K562 (cell line): ENCODE measurements at regions not wholly inside any gene's neighbourhood (a gene's known extent, or its start where the extent isn't known, plus 50 kb on each side); places are given as distances from the start of the nearest gene placed in this dataset.

Experiments
- ATAC-seq: fragments of 200-7000 bp; cut with Tn5 transposase; 3 replicates; pipeline ENCODE4 v1.9.1; 2020; ENCODE audit warnings: moderate library complexity
- BruUV-seq: library from RNA; stranded (reverse); fragments of 400-500 nt; replicated peaks from 2 replicates; lab custom pipeline; 2021; lab: Mats Ljungman, UMichigan
- CTCF ChIA-PET: fragments of 300-600 bp; formaldehyde crosslinking; extraction: SDS; loops from one replicate; lab custom pipeline; 2021; ENCODE audit warnings: low intra/inter-chr PET ratio; lab: Yijun Ruan, JAX
- POLR2A ChIA-PET: fragments of 300-600, 350-650 bp; sonication (Branson Sonifier 250); formaldehyde crosslinking; extraction: SDS; loops from one replicate; lab custom pipeline; 2021; ENCODE audit warnings: antibody characterized with exemption, inconsistent platforms; lab: Yijun Ruan, JAX
- DNase-seq, 4 experiments: peaks; one replicate each; pipeline versions ENCODE4 v3.0.0 to v3.0.0-alpha.2; 2011 to 2018; ENCODE audit warnings: low spot score in 3 of 4, mixed read lengths in 3 of 4; ENCODE audit errors: extremely low read depth in 1 of 4
- FAIRE-seq: peaks from 2 replicates; lab custom pipeline; 2011; peaks lifted over from hg19 to GRCh38; lab: Jason Lieb, UNC
- H2AFZ ChIP-seq: 2 replicates; pipeline ENCODE4 v1.6.0; 2011; ENCODE audit warnings: low read depth, low read length, control low read depth, inconsistent platforms
- H3K27ac ChIP-seq: fragments of 200-600 bp; 3 replicates; pipeline ENCODE4 v1.8.0; 2011; ENCODE audit warnings: low read depth, mild to moderate bottlenecking, control low read depth, inconsistent platforms, low read length, moderate library complexity, mixed read lengths; ENCODE audit errors: extremely low read depth
- H3K27me3 ChIP-seq, 2 experiments: fragments of 300-600 bp in 1 of 2; 2 replicates in 1 of 2; 3 replicates in 1 of 2; pipeline versions ENCODE4 v1.6.0 to v1.8.0; 2011; ENCODE audit warnings: inconsistent platforms in 2 of 2, low read length in 2 of 2, mild to moderate bottlenecking in 1 of 2, mixed read lengths in 1 of 2, moderate library complexity in 1 of 2; ENCODE audit not compliant: control insufficient read depth in 2 of 2, insufficient read depth in 2 of 2
- H3K36me3 ChIP-seq: fragments of 300-600 bp; 3 replicates; pipeline ENCODE4 v1.8.0; 2011; ENCODE audit warnings: mild to moderate bottlenecking, low read length, inconsistent platforms; ENCODE audit not compliant: control insufficient read depth, insufficient read depth
- H3K4me1 ChIP-seq, 2 experiments: fragments of 200-600 bp in 1 of 2; replicated peaks in 1 of 2; 2 replicates in 1 of 2; 3 replicates in 1 of 2; pipeline versions ENCODE4 v1.5.1 to v1.8.0; 2011; ENCODE audit warnings: inconsistent platforms in 2 of 2, low read length in 2 of 2, mild to moderate bottlenecking in 1 of 2, mixed read lengths in 1 of 2, moderate library complexity in 1 of 2; ENCODE audit not compliant: control insufficient read depth in 2 of 2, insufficient read depth in 2 of 2
- H3K4me2 ChIP-seq: 2 replicates; pipeline ENCODE4 v1.6.1; 2011; ENCODE audit warnings: low read length, control low read depth, inconsistent platforms, mixed read lengths; ENCODE audit not compliant: insufficient read depth
- H3K4me3 ChIP-seq: fragments of 200-600 bp; sonication (generic), shearing (Covaris generic); 2 replicates; pipeline ENCODE4 v1.5.1; 2016; ENCODE audit warnings: control low read depth, inconsistent platforms
- H3K79me2 ChIP-seq: fragments of 200-600 bp; 3 replicates; pipeline ENCODE4 v1.8.0; 2011; ENCODE audit warnings: low read length, inconsistent platforms; ENCODE audit not compliant: control insufficient read depth, insufficient read depth
- H3K9ac ChIP-seq, 2 experiments: 2 replicates each; pipeline versions ENCODE4 v1.6.0 to v1.6.1; 2011; ENCODE audit warnings: low read depth in 2 of 2, low read length in 2 of 2, control low read depth in 1 of 2, inconsistent platforms in 1 of 2, mild to moderate bottlenecking in 1 of 2, mixed read lengths in 1 of 2; ENCODE audit not compliant: insufficient read depth in 1 of 2
- H3K9me1 ChIP-seq: one replicate; pipeline ENCODE4 v1.6.0; 2011; ENCODE audit warnings: inconsistent platforms, mild to moderate bottlenecking, low read length, moderate library complexity; ENCODE audit not compliant: control insufficient read depth, insufficient read depth
- H3K9me3 ChIP-seq: replicated peaks from 2 replicates; pipeline ENCODE4 v1.5.1; 2011; ENCODE audit warnings: low read depth, low read length, inconsistent platforms; ENCODE audit not compliant: control insufficient read depth, insufficient read depth
- H4K20me1 ChIP-seq: replicated peaks from 2 replicates; pipeline ENCODE4 v1.6.1; 2011; ENCODE audit warnings: low read length, inconsistent platforms, mixed read lengths; ENCODE audit not compliant: control insufficient read depth, insufficient read depth
- BRCA1 ChIP-seq, 2 experiments: fragments of 450-650 bp in 1 of 2; sonication (generic) in 1 of 2; formaldehyde crosslinking in 1 of 2; IDR thresholded peaks; 2 replicates each; pipeline versions ENCODE4 v1.5.0 to v1.6.1; 2017 to 2020; ENCODE audit warnings: mild to moderate bottlenecking in 1 of 2, missing genetic modification reagents in 1 of 2
- C11orf30 ChIP-seq: fragments of 450-650 bp; IDR thresholded peaks from 2 replicates; pipeline ENCODE4 v1.6.1; 2016; ENCODE audit warnings: low read depth, mild to moderate bottlenecking
- FOSL1 ChIP-seq: fragments of 200-800 bp; sonication (Bioruptor generic); conservative IDR thresholded peaks from 2 replicates; pipeline ENCODE4 v1.6.1; 2016; ENCODE audit warnings: missing genetic modification characterization, missing compliant biosample characterization
- HDAC1 ChIP-seq, 2 experiments: fragments of 450-650 bp; IDR thresholded peaks; 2 replicates each; pipeline ENCODE4 v1.6.1; 2016 to 2017; ENCODE audit warnings: inconsistent platforms in 1 of 2, mild to moderate bottlenecking in 1 of 2, moderate library complexity in 1 of 2
- HIVEP1 ChIP-seq: fragments of 250-450 bp; sonication (Bioruptor Pico); IDR thresholded peaks from 2 replicates; pipeline ENCODE4 v1.4.0; 2020; ENCODE audit warnings: mild to moderate bottlenecking
- KLF10 ChIP-seq: fragments of 250-450 bp; sonication (Bioruptor Pico); IDR thresholded peaks from 2 replicates; pipeline ENCODE4 v1.6.1; 2021; ENCODE audit warnings: matching md5 sums
- MAFG ChIP-seq: fragments of 450-650 bp; conservative IDR thresholded peaks from 2 replicates; pipeline ENCODE4 v1.6.1; 2016; ENCODE audit warnings: missing genetic modification characterization, missing compliant biosample characterization
- MAFK ChIP-seq: IDR thresholded peaks from 2 replicates; pipeline ENCODE4 v1.6.1; 2011; ENCODE audit warnings: low read length, improper control_type of control experiment
- MCM7 ChIP-seq, 2 experiments: fragments of 450-650 bp; IDR thresholded peaks; 2 replicates each; pipeline ENCODE4 v1.6.1; 2016 to 2018
- MYC ChIP-seq, 2 experiments: fragments of 250-450 bp in 1 of 2; sonication (Bioruptor Pico) in 1 of 2; IDR thresholded peaks; 2 replicates each; pipeline versions ENCODE4 v1.5.1 to v1.6.1; 2012 to 2021; ENCODE audit warnings: low read depth in 2 of 2, borderline replicate concordance in 1 of 2, improper control_type of control experiment in 1 of 2, low read length in 1 of 2, mild to moderate bottlenecking in 1 of 2, moderate library complexity in 1 of 2
- NCOA4 ChIP-seq: fragments of 450-650 bp; IDR thresholded peaks from 2 replicates; pipeline ENCODE4 v1.6.1; 2018; ENCODE audit warnings: mild to moderate bottlenecking; ENCODE audit not compliant: partially characterized antibody
- PHF21A ChIP-seq: fragments of 450-650 bp; IDR thresholded peaks from 2 replicates; pipeline ENCODE4 v1.6.1; 2017; ENCODE audit warnings: low read depth, borderline replicate concordance
- PHF8 ChIP-seq: fragments of 200-600 bp; sonication (generic); IDR thresholded peaks from 2 replicates; pipeline ENCODE4 v1.6.1; 2012; ENCODE audit warnings: mixed run types, mild to moderate bottlenecking, inconsistent platforms, low read length, moderate library complexity, borderline replicate concordance
- RBM34 ChIP-seq: fragments of 200-400 bp; formaldehyde crosslinking; IDR thresholded peaks from 2 replicates; pipeline ENCODE4 v1.6.1; 2018; ENCODE audit warnings: low read length, borderline replicate concordance; ENCODE audit not compliant: insufficient read depth
- SAP30 ChIP-seq: fragments of 200-600 bp; sonication (generic); IDR thresholded peaks from 2 replicates; pipeline ENCODE4 v1.6.1; 2012; ENCODE audit warnings: borderline replicate concordance, low read depth, mild to moderate bottlenecking, moderate library complexity, low read length, control low read depth, inconsistent platforms; ENCODE audit not compliant: insufficient read depth, poor library complexity, severe bottlenecking
- SIN3A ChIP-seq, 2 experiments: fragments of 150-350 bp in 1 of 2; IDR thresholded peaks; 2 replicates each; pipeline ENCODE4 v1.6.1; 2011 to 2016; ENCODE audit warnings: borderline replicate concordance in 2 of 2, low read depth in 2 of 2, low read length in 2 of 2, mild to moderate bottlenecking in 2 of 2, moderate library complexity in 2 of 2; ENCODE audit not compliant: control insufficient read depth in 1 of 2
- SRSF7 ChIP-seq: fragments of 200-400 bp; formaldehyde crosslinking; optimal IDR thresholded peaks from 2 replicates; pipeline ENCODE3; 2017; ENCODE audit warnings: mild to moderate bottlenecking, low read depth, low read length
- ZNF121 ChIP-seq: sonication (generic); formaldehyde crosslinking; conservative IDR thresholded peaks from 2 replicates; pipeline ENCODE4 v1.8.0; 2022; ENCODE audit warnings: missing genetic modification reagents
- ZNF316 ChIP-seq: fragments of 450-650 bp; IDR thresholded peaks from 2 replicates; pipeline ENCODE4 v1.6.1; 2016
- ZNF57 ChIP-seq: fragments of 450-650 bp; formaldehyde crosslinking; IDR thresholded peaks from 2 replicates; pipeline ENCODE4 v1.4.0; 2020; ENCODE audit warnings: mild to moderate bottlenecking, moderate library complexity
- ZNF717 ChIP-seq: fragments of 250-450 bp; sonication (Bioruptor Pico); IDR thresholded peaks from 2 replicates; pipeline ENCODE4 v1.5.0; 2021
- ZNF77 ChIP-seq: fragments of 250-450 bp; sonication (Bioruptor Pico); IDR thresholded peaks from 2 replicates; pipeline ENCODE4 v1.5.0; 2020
- WGBS: fragments of 100-300 bp; shearing (Covaris generic); methylation state at CpG from one replicate; pipeline ENCODE4 v1.1.6; 2016; ENCODE audit warnings: low coverage, mixed read lengths; ENCODE audit not compliant: insufficient coverage; ENCODE audit errors: missing lambda C conversion rate; 5-methylcytosine and 5-hydroxymethylcytosine counted together
- in situ Hi-C: fragments of 300-500 bp; cut with MboI; formaldehyde crosslinking; loops from 4 replicates; pipeline ENCODE4 v1.15.0; 2018; ENCODE audit warnings: inconsistent platforms, mixed read lengths
- intact Hi-C: fragments of 100-400 bp; cut with micrococcal nuclease; formaldehyde crosslinking; loops from 2 replicates; pipeline ENCODE4 v1.14.2; 2022
- TF ChIP-seq, protein P1 (sequence below), 2 experiments: fragments of 450-650 bp; conservative IDR thresholded peaks; 2 replicates each; pipeline ENCODE4 v1.6.1; 2017; ENCODE audit warnings: mild to moderate bottlenecking in 2 of 2, moderate library complexity in 2 of 2
- TF ChIP-seq, protein P2 (sequence below): fragments of 450-650 bp; conservative IDR thresholded peaks from 2 replicates; pipeline ENCODE4 v1.6.1; 2016; ENCODE audit warnings: missing genetic modification characterization, low read depth, mild to moderate bottlenecking, missing compliant biosample characterization, moderate library complexity

DNA sequence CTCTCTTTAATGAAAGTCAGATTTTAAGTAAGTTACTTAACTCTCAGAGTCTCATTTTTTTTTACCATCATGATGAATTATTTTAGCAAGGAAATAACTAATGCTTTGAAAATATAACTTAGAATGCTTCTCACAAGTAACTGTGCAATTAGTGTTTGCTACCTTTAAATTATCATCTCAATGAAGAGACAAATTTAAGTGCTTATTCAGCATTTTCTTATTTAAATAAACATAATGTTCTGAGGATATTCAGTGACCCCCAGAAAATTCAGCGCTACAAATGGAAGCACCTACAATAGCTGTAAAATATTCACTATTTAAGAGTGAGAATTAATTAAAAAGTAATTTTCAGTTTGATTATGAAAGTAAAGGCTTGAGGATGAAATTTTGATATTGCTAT is 527.2 kb downstream of the SLITRK1 start:
- FAIRE-seq: no peak
- Histone ChIP-seq H2AFZ (no peak overlapping the region), H3K9ac (no peak overlapping the region), H4K20me1 (no peaks in the 10 kb centered on the region), H3K9me1 (no peaks in the 10 kb centered on the region), H3K4me1 (no peaks in the 10 kb centered on the region), H3K4me2 (no peak overlapping the region), H3K4me3 (no peak overlapping the region), H3K36me3 (no peaks in the 10 kb centered on the region), H3K9me3 (no peaks in the 10 kb centered on the region), H3K79me2 (no peaks in the 10 kb centered on the region), H3K27me3 (no peaks in the 10 kb centered on the region), H3K27ac (no peak overlapping the region)
- no peak for DNase-seq
- POLR2A ChIA-PET: no interaction called here
- CTCF ChIA-PET: no interaction called here
- in situ Hi-C loops: no loop called here
- intact Hi-C loops: no loop called here
- no TSS peak for BruUV-seq
- 0% methylated on average over 1 of the region's 1 CpG for WGBS
- no peak for ATAC-seq
- TF ChIP-seq MAFG (tag) (peak; percentile 58), SIN3A (IDR thresholded peaks at IDR 0.05; ENCODE audit: borderline replicate concordance in 2 of 2, control insufficient read depth in 1 of 2, low read depth in 2 of 2, low read length in 2 of 2) (no peak), SAP30 (no peak), ZNF77 (CRISPR knock-in tag) (no peak), ZNF121 (CRISPR knock-in tag) (no peak), ZNF717 (CRISPR knock-in tag) (no peak), FOSL1 (no peak), ZNF316 (peak; percentile 76), SRSF7 (no peak), C11orf30 (peak; percentile 53; the same call in 1 of the 2 replicates), PHF8 (no peak), RBM34 (no peak), NCOA4 (no peak), HDAC1 (IDR thresholded peaks at IDR 0.05) (no peak), PHF21A (no peak), HIVEP1 (no peak), MAFK (peak; percentile 82), MCM7 (IDR thresholded peaks at IDR 0.05) (no peak), BRCA1 (IDR thresholded peaks at IDR 0.05) (no peak), BRCA1 (CRISPR knock-in tag; IDR thresholded peaks at IDR 0.05) (no peak), ZNF57 (no peak), MYC (IDR thresholded peaks at IDR 0.05; ENCODE audit: low read depth, low read length) (no peak), MYC (CRISPR knock-in tag; IDR thresholded peaks at IDR 0.05; ENCODE audit: borderline replicate concordance, low read depth) (no peak), KLF10 (CRISPR knock-in tag) (no peak)
- TF ChIP-seq, protein P1, sequence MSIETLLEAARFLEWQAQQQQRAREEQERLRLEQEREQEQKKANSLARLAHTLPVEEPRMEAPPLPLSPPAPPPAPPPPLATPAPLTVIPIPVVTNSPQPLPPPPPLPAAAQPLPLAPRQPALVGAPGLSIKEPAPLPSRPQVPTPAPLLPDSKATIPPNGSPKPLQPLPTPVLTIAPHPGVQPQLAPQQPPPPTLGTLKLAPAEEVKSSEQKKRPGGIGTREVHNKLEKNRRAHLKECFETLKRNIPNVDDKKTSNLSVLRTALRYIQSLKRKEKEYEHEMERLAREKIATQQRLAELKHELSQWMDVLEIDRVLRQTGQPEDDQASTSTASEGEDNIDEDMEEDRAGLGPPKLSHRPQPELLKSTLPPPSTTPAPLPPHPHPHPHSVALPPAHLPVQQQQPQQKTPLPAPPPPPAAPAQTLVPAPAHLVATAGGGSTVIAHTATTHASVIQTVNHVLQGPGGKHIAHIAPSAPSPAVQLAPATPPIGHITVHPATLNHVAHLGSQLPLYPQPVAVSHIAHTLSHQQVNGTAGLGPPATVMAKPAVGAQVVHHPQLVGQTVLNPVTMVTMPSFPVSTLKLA (conservative IDR thresholded peaks at IDR 0.05): no peak
- TF ChIP-seq, protein P2, sequence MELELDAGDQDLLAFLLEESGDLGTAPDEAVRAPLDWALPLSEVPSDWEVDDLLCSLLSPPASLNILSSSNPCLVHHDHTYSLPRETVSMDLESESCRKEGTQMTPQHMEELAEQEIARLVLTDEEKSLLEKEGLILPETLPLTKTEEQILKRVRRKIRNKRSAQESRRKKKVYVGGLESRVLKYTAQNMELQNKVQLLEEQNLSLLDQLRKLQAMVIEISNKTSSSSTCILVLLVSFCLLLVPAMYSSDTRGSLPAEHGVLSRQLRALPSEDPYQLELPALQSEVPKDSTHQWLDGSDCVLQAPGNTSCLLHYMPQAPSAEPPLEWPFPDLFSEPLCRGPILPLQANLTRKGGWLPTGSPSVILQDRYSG (tag): no peak
